ENCODE measurements at regions not wholly inside any gene's neighbourhood (a gene's known extent, or its start where the extent isn't known, plus 50 kb on each side); places are given as distances from the start of the nearest gene placed in this dataset.

DNA sequence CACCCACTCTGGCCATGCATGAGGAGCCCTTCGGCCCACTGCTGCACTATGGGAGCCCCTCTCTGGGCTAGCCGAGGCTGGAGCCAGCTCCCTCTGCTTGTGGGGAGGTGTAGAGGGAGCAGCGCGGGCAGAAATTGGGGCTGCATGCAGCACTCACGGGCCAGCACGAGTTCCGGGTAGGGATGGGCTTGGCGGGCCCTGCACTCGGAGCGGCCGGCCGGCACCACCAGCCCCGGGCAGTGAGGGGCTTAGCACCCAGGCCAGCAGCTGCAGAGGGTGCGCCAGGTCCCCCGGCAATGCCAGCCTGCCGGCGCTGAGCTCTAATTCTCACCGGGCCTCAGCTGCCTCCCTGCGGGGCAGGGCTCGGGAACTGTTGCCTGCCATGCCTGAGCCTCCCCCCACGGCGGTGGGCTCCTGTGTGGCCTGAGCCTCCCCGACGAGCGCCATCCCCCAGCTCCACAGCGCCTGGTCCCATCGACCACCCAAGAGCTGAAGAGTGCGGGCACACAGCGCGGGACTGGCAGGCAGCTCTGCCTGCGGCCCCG lies 209.0 kb downstream of the LTN1 start:
- no peak overlapping the region for H3K4me2 ChIP-seq (ENCODE audit: low read length)
- TF ChIP-seq, protein P1, sequence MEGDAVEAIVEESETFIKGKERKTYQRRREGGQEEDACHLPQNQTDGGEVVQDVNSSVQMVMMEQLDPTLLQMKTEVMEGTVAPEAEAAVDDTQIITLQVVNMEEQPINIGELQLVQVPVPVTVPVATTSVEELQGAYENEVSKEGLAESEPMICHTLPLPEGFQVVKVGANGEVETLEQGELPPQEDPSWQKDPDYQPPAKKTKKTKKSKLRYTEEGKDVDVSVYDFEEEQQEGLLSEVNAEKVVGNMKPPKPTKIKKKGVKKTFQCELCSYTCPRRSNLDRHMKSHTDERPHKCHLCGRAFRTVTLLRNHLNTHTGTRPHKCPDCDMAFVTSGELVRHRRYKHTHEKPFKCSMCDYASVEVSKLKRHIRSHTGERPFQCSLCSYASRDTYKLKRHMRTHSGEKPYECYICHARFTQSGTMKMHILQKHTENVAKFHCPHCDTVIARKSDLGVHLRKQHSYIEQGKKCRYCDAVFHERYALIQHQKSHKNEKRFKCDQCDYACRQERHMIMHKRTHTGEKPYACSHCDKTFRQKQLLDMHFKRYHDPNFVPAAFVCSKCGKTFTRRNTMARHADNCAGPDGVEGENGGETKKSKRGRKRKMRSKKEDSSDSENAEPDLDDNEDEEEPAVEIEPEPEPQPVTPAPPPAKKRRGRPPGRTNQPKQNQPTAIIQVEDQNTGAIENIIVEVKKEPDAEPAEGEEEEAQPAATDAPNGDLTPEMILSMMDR (IDR thresholded peaks at IDR 0.05; ENCODE audit: low read depth, low read length, poor library complexity, severe bottlenecking) = no peak
- no peak for TF ChIP-seq EZH2phosphoT487 (IDR thresholded peaks at IDR 0.05; ENCODE audit: borderline replicate concordance, low read length)
- H3F3A ChIP-seq (ENCODE audit: control insufficient read depth, insufficient read depth) = no peaks in the 10 kb centered on the region
- no peaks in the 10 kb centered on the region for H4K20me1 ChIP-seq (ENCODE audit: control insufficient read depth, insufficient read depth, low read depth, low read length)
- no peaks in the 10 kb centered on the region for H3K79me2 ChIP-seq (ENCODE audit: control insufficient read depth, low read length)
- no peaks in the 10 kb centered on the region for H3K4me1 ChIP-seq (ENCODE audit: control insufficient read depth, low read length)
- no peak overlapping the region for H3K4me3 ChIP-seq (ENCODE audit: low read length)
- no peaks in the 10 kb centered on the region for H3K9me2 ChIP-seq (replicated peaks; ENCODE audit: control insufficient read depth, low read length)
- no peak overlapping the region for H3K27ac ChIP-seq (ENCODE audit: low read depth, low read length)
- no peaks in the 10 kb centered on the region for H3K27me3 ChIP-seq (ENCODE audit: control insufficient read depth, low read length)
- no peaks in the 10 kb centered on the region for H3K36me3 ChIP-seq (ENCODE audit: control insufficient read depth, low read length)
- H3K9me3 ChIP-seq (ENCODE audit: control insufficient read depth, insufficient read depth, low read length) = no peaks in the 10 kb centered on the region

DNA sequence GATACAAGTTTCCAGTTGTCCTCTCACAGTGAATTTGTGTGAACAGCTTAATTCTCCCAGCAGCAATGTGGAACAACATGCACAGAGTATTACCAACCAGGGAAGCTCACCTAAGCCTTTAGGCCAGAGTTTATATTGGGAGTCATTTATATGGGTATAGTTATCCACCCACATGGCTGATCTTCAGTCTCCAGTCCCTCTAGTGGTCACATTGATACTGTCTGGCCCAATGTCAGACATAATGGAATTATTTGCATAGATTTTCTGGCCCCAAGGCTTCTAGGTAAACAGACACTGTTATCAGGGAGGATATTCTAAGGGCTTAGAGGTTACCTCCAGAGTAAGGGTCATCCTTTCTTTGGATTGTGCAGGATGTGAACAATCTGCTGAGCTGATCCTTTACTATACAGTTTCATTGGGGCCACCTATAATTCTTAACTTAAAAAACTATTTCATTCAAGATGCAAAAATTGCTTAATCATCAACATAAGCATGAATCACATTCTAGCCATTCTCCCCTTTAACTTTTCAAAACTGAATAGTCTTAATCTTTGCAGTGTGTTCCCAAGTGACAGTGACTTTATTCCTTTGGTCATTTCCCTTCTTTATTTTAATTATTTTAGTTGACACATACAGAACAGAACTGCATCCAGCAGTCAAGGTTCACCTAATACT lies 210.9 kb downstream of the LTN1 start:
- no peak overlapping the region for H3K27ac ChIP-seq (ENCODE audit: low read depth, low read length)

DNA sequence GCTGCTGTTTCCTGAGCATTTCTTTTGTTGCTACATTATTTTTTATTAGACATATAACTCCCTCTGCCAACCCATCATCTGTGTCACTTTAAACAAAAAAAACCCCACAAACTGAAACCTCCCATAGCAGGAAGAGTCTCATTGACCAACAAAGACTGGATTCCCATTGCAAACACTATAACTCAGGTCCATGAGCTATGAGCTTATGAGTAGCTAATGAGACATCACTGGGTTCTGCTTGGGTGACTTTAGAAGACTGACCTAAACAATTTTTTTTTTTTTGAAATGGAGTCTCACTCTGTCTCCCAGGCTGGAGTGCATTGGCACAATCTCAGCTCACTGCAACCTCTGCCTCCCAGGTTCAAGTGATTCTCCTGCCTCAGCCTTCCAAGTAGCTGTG lies 212.8 kb downstream of the LTN1 start:
- TF ChIP-seq, protein P1 (IDR thresholded peaks at IDR 0.05; ENCODE audit: low read depth, low read length, poor library complexity, severe bottlenecking) = no peak
- no peak for TF ChIP-seq EZH2phosphoT487 (IDR thresholded peaks at IDR 0.05; ENCODE audit: borderline replicate concordance, low read length)
- Histone ChIP-seq H3K27me3 (ENCODE audit: control insufficient read depth, low read length) (no peaks in the 10 kb centered on the region), H3K4me1 (ENCODE audit: control insufficient read depth, low read length) (no peaks in the 10 kb centered on the region), H3K4me2 (ENCODE audit: low read length) (no peak overlapping the region), H3K4me3 (ENCODE audit: low read length) (no peak overlapping the region), H4K20me1 (ENCODE audit: control insufficient read depth, insufficient read depth, low read depth, low read length) (no peaks in the 10 kb centered on the region; the same call in 1 of the 2 replicates), H3K27ac (ENCODE audit: low read depth, low read length) (no peak overlapping the region), H3K36me3 (ENCODE audit: control insufficient read depth, low read length) (no peaks in the 10 kb centered on the region), H3K9me3 (ENCODE audit: control insufficient read depth, insufficient read depth, low read length) (no peaks in the 10 kb centered on the region), H3K79me2 (ENCODE audit: control insufficient read depth, low read length) (no peaks in the 10 kb centered on the region), H3K9me2 (replicated peaks; ENCODE audit: control insufficient read depth, low read length) (no peaks in the 10 kb centered on the region), H3F3A (ENCODE audit: control insufficient read depth, insufficient read depth) (no peaks in the 10 kb centered on the region)

More for the DNA sequence above, 210.9 kb downstream of the LTN1 start:
- Histone ChIP-seq H3K4me2 (ENCODE audit: low read length) (no peak overlapping the region), H3K27me3 (ENCODE audit: control insufficient read depth, low read length) (no peaks in the 10 kb centered on the region), H3K4me1 (ENCODE audit: control insufficient read depth, low read length) (no peaks in the 10 kb centered on the region), H3K9me2 (replicated peaks; ENCODE audit: control insufficient read depth, low read length) (no peaks in the 10 kb centered on the region), H3K4me3 (ENCODE audit: low read length) (no peak overlapping the region), H3K36me3 (ENCODE audit: control insufficient read depth, low read length) (no peaks in the 10 kb centered on the region), H3K79me2 (ENCODE audit: control insufficient read depth, low read length) (no peaks in the 10 kb centered on the region), H4K20me1 (ENCODE audit: control insufficient read depth, insufficient read depth, low read depth, low read length) (no peaks in the 10 kb centered on the region; the same call in 1 of the 2 replicates), H3K9me3 (ENCODE audit: control insufficient read depth, insufficient read depth, low read length) (no peaks in the 10 kb centered on the region), H3F3A (ENCODE audit: control insufficient read depth, insufficient read depth) (no peaks in the 10 kb centered on the region)
- TF ChIP-seq EZH2phosphoT487 (IDR thresholded peaks at IDR 0.05; ENCODE audit: borderline replicate concordance, low read length) = no peak
- TF ChIP-seq, protein P1 (IDR thresholded peaks at IDR 0.05; ENCODE audit: low read depth, low read length, poor library complexity, severe bottlenecking) = peak; percentile 59
